ENCODE measurements at regions not wholly inside any gene's neighbourhood (a gene's known extent, or its start where the extent isn't known, plus 50 kb on each side); places are given as distances from the start of the nearest gene placed in this dataset.

DNA sequence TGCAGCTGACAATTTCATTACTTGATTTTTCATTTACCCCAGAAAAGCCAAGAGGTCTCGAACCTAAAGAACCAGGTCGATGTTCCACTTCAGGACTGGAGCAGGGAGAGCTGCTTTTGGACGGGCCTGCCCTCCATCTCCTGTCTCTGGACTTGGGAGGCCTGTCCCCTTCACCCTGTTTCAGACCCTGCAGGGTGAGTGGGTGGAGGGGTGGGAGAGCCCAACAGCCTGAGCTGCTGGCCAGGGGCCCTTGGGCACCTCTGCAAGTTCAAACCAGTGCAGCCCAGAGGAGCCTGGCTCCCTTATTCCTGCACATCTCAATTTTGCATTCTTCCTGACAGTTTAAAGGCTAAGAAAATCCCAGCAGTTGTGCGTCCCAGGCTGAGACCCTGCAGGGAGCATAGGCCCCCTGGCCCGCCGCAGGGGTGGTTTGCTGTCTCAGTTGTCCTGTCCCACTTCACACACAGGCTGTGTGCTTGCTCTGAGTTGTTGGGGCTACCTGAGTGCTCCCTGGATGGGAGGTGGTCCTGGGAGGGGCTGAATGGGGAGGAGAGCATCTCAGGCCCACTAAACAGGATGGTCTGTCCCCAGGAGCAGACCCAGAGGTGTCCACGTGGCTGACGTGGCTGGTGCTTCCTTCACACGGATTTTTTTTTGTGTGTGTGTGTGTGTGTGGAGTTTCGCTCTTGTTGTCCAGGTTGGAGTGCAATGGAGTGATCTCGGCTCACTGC, 443.7 kb downstream of the PTPRU start:
- no peaks in the 10 kb centered on the region for H4K20me1 ChIP-seq (ENCODE audit: insufficient read depth)
- H3K9me2 ChIP-seq (ENCODE audit: insufficient read depth, low read length) = no peaks in the 10 kb centered on the region
- H2AFZ ChIP-seq (ENCODE audit: low read depth, low read length) = no peak overlapping the region
- H3K9me3 ChIP-seq (ENCODE audit: low read length) = no peaks in the 10 kb centered on the region
- no peaks in the 10 kb centered on the region for H3K27me3 ChIP-seq (ENCODE audit: insufficient read depth, low read depth, low read length)
- no peak overlapping the region for H3K27ac ChIP-seq (ENCODE audit: low read length)
- H3K36me3 ChIP-seq (ENCODE audit: insufficient read depth, low read length) = no peaks in the 10 kb centered on the region
- H3K9ac ChIP-seq (ENCODE audit: low read length) = no peak overlapping the region
- H3K79me2 ChIP-seq (replicated peaks; ENCODE audit: insufficient read depth, low read length) = no peaks in the 10 kb centered on the region
- peaks cover 9% of the 10 kb centered on the region for H3F3A ChIP-seq (ENCODE audit: insufficient read depth, low read length, poor library complexity, severe bottlenecking)
- no peak overlapping the region for H3K4me2 ChIP-seq (ENCODE audit: low read length)
- H3K4me3 ChIP-seq (ENCODE audit: low read length) = no peak overlapping the region
- no peak for TF ChIP-seq SMC3 (conservative IDR thresholded peaks at IDR 0.05; ENCODE audit: poor library complexity)
- no peak for TF ChIP-seq MXI1 (conservative IDR thresholded peaks at IDR 0.05; ENCODE audit: poor library complexity, severe bottlenecking)
- no peak for TF ChIP-seq EP300 (conservative IDR thresholded peaks at IDR 0.05; ENCODE audit: poor library complexity, severe bottlenecking)
- TF ChIP-seq, protein P1, sequence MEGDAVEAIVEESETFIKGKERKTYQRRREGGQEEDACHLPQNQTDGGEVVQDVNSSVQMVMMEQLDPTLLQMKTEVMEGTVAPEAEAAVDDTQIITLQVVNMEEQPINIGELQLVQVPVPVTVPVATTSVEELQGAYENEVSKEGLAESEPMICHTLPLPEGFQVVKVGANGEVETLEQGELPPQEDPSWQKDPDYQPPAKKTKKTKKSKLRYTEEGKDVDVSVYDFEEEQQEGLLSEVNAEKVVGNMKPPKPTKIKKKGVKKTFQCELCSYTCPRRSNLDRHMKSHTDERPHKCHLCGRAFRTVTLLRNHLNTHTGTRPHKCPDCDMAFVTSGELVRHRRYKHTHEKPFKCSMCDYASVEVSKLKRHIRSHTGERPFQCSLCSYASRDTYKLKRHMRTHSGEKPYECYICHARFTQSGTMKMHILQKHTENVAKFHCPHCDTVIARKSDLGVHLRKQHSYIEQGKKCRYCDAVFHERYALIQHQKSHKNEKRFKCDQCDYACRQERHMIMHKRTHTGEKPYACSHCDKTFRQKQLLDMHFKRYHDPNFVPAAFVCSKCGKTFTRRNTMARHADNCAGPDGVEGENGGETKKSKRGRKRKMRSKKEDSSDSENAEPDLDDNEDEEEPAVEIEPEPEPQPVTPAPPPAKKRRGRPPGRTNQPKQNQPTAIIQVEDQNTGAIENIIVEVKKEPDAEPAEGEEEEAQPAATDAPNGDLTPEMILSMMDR (IDR thresholded peaks at IDR 0.05; ENCODE audit: poor library complexity, severe bottlenecking) = no peak
- no peak for TF ChIP-seq POLR2AphosphoS5 (IDR thresholded peaks at IDR 0.05)
- TF ChIP-seq EZH2 (IDR thresholded peaks at IDR 0.05; ENCODE audit: borderline replicate concordance, insufficient read depth, low read length, poor library complexity, severe bottlenecking) = no peak
- no peak for TF ChIP-seq TAF1 (IDR thresholded peaks at IDR 0.05; ENCODE audit: low read depth)
- TF ChIP-seq, protein P2, sequence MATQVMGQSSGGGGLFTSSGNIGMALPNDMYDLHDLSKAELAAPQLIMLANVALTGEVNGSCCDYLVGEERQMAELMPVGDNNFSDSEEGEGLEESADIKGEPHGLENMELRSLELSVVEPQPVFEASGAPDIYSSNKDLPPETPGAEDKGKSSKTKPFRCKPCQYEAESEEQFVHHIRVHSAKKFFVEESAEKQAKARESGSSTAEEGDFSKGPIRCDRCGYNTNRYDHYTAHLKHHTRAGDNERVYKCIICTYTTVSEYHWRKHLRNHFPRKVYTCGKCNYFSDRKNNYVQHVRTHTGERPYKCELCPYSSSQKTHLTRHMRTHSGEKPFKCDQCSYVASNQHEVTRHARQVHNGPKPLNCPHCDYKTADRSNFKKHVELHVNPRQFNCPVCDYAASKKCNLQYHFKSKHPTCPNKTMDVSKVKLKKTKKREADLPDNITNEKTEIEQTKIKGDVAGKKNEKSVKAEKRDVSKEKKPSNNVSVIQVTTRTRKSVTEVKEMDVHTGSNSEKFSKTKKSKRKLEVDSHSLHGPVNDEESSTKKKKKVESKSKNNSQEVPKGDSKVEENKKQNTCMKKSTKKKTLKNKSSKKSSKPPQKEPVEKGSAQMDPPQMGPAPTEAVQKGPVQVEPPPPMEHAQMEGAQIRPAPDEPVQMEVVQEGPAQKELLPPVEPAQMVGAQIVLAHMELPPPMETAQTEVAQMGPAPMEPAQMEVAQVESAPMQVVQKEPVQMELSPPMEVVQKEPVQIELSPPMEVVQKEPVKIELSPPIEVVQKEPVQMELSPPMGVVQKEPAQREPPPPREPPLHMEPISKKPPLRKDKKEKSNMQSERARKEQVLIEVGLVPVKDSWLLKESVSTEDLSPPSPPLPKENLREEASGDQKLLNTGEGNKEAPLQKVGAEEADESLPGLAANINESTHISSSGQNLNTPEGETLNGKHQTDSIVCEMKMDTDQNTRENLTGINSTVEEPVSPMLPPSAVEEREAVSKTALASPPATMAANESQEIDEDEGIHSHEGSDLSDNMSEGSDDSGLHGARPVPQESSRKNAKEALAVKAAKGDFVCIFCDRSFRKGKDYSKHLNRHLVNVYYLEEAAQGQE (IDR thresholded peaks at IDR 0.05; ENCODE audit: borderline replicate concordance) = no peak
- no peak for TF ChIP-seq RAD21 (conservative IDR thresholded peaks at IDR 0.05)

DNA sequence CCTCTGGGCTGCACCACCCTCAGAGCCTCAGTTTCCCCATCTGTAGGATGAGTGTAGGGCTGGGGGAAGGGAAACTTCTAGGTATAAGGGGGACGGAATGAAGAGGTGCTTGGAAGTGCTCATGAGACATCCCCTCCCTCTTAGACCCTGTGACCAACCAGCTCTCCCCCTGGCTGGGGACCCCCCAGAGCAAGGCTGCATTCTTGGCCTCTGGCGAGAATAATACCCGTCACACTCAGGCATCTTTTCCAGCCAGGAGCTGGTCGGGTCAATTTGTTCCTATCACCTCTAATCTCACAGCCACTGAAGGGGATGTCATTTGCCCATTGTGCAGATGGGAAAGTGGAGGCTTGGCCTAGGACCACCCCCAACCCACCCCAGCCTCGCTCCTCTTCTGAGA, 443.0 kb downstream of the PTPRU start:
- no peak overlapping the region for H3K4me2 ChIP-seq (ENCODE audit: low read length)
- H3K9ac ChIP-seq (ENCODE audit: low read length) = no peak overlapping the region
- no peaks in the 10 kb centered on the region for H3K9me2 ChIP-seq (ENCODE audit: insufficient read depth, low read length)
- no peaks in the 10 kb centered on the region for H4K20me1 ChIP-seq (ENCODE audit: insufficient read depth)
- no peak overlapping the region for H3K4me3 ChIP-seq (ENCODE audit: low read length)
- TF ChIP-seq, protein P2 (IDR thresholded peaks at IDR 0.05; ENCODE audit: borderline replicate concordance) = no peak
- TF ChIP-seq, protein P1 (IDR thresholded peaks at IDR 0.05; ENCODE audit: poor library complexity, severe bottlenecking) = no peak
- no peaks in the 10 kb centered on the region for H3K9me3 ChIP-seq (ENCODE audit: low read length)
- no peaks in the 10 kb centered on the region for H3K79me2 ChIP-seq (replicated peaks; ENCODE audit: insufficient read depth, low read length)
- H3F3A ChIP-seq (ENCODE audit: insufficient read depth, low read length, poor library complexity, severe bottlenecking) = peaks cover 9% of the 10 kb centered on the region
- no peak overlapping the region for H2AFZ ChIP-seq (ENCODE audit: low read depth, low read length)
- no peaks in the 10 kb centered on the region for H3K36me3 ChIP-seq (ENCODE audit: insufficient read depth, low read length)
- no peak overlapping the region for H3K27ac ChIP-seq (ENCODE audit: low read length)
- H3K27me3 ChIP-seq (ENCODE audit: insufficient read depth, low read depth, low read length) = no peaks in the 10 kb centered on the region

Measured in neural cell (in vitro differentiated cells).